GM12878 (cell line): ENCODE measurements at regions not wholly inside any gene's neighbourhood (a gene's known extent, or its start where the extent isn't known, plus 50 kb on each side); places are given as distances from the start of the nearest gene placed in this dataset.

Experiments
- ATAC-seq: fragments of 200-7000 bp; cut with Tn5 transposase; 3 replicates; pipeline ENCODE4 v1.9.1; 2020; ENCODE audit warnings: mild to moderate bottlenecking, moderate library complexity
- BruUV-seq: library from RNA; stranded (reverse); fragments of 400-500 nt; replicated peaks from 2 replicates; lab custom pipeline; 2021; lab: Mats Ljungman, UMichigan
- CTCF ChIA-PET: fragments of 300-600 bp; sonication (Branson Sonifier 250); formaldehyde crosslinking; extraction: SDS; loops from one replicate; lab custom pipeline; 2021; ENCODE audit warnings: inconsistent platforms; lab: Yijun Ruan, JAX
- POLR2A ChIA-PET: fragments of 350-600 bp; formaldehyde crosslinking; extraction: SDS; loops from one replicate; lab custom pipeline; 2021; ENCODE audit warnings: inconsistent platforms; lab: Charles Lee
- RAD21 ChIA-PET: fragments of 300-600 bp; sonication (Branson Sonifier 250); formaldehyde crosslinking; loops from one replicate; lab custom pipeline; 2023; ENCODE audit warnings: antibody characterized with exemption; ENCODE audit not compliant: unreplicated experiment; lab: Charles Lee
- SMC1A ChIA-PET: fragments of 300-600 bp; sonication (Branson Sonifier 250); formaldehyde crosslinking; loops from one replicate; lab custom pipeline; 2023; ENCODE audit not compliant: unreplicated experiment, uncharacterized antibody; lab: Charles Lee
- DNase-seq: peaks from one replicate; pipeline ENCODE4 v3.0.0-alpha.2; 2011; ENCODE audit warnings: low read depth, low spot score
- FAIRE-seq: peaks from 3 replicates; lab custom pipeline; 2011; peaks lifted over from hg19 to GRCh38; lab: Jason Lieb, UNC
- H2AFZ ChIP-seq: 2 replicates; pipeline ENCODE4 v1.6.0; 2011; ENCODE audit warnings: low read depth, low read length, control low read depth; ENCODE audit not compliant: control insufficient read depth
- H3K27ac ChIP-seq: 2 replicates; pipeline ENCODE4 v1.5.1; 2011; ENCODE audit warnings: control low read depth; ENCODE audit not compliant: control insufficient read depth, insufficient read depth
- H3K27me3 ChIP-seq, 2 experiments: replicated peaks in 1 of 2; 2 replicates each; pipeline versions ENCODE4 v1.6.0 to v1.6.1; 2011; ENCODE audit warnings: low read length in 1 of 2; ENCODE audit not compliant: control insufficient read depth in 2 of 2, insufficient read depth in 2 of 2
- H3K36me3 ChIP-seq, 2 experiments: 2 replicates each; pipeline ENCODE4 v1.5.1; 2011; ENCODE audit warnings: low read length in 1 of 2; ENCODE audit not compliant: control insufficient read depth in 2 of 2, insufficient read depth in 2 of 2
- H3K4me1 ChIP-seq: 2 replicates; pipeline ENCODE4 v1.6.1; 2011; ENCODE audit warnings: mild to moderate bottlenecking, low read length, moderate library complexity, mixed read lengths; ENCODE audit not compliant: control insufficient read depth, insufficient read depth
- H3K4me2 ChIP-seq: 2 replicates; pipeline ENCODE4 v1.6.0; 2011; ENCODE audit warnings: control low read depth; ENCODE audit not compliant: control insufficient read depth, insufficient read depth
- H3K4me3 ChIP-seq: fragments of 200-600 bp; sonication (generic); 2 replicates; pipeline ENCODE4 v1.5.1; 2016
- H3K79me2 ChIP-seq: 2 replicates; pipeline ENCODE4 v1.6.0; 2011; ENCODE audit warnings: low read length; ENCODE audit not compliant: control insufficient read depth, insufficient read depth
- H3K9ac ChIP-seq: 2 replicates; pipeline ENCODE4 v1.8.0; 2011; ENCODE audit warnings: low read length, control low read depth, mixed read lengths; ENCODE audit not compliant: control insufficient read depth, insufficient read depth
- H3K9me3 ChIP-seq: replicated peaks from 3 replicates; pipeline ENCODE4 v1.5.1; 2011; ENCODE audit warnings: mild to moderate bottlenecking, low read length; ENCODE audit not compliant: control insufficient read depth, insufficient read depth
- H4K20me1 ChIP-seq: 2 replicates; pipeline ENCODE4 v1.6.0; 2011; ENCODE audit not compliant: control insufficient read depth, insufficient read depth
- BHLHE40 ChIP-seq, 2 experiments: fragments of 450-650 bp in 1 of 2; IDR thresholded peaks; 2 replicates each; pipeline ENCODE4 v1.6.1; 2011 to 2017; ENCODE audit warnings: low read depth in 2 of 2, borderline replicate concordance in 1 of 2, improper control_type of control experiment in 1 of 2, low read length in 1 of 2, mild to moderate bottlenecking in 1 of 2
- CEBPB ChIP-seq, 2 experiments: fragments of 150-350 bp in 1 of 2; IDR thresholded peaks; 2 replicates each; pipeline ENCODE4 v1.6.1; 2012 to 2014; ENCODE audit warnings: low read depth in 2 of 2, low read length in 2 of 2, borderline replicate concordance in 1 of 2, inconsistent platforms in 1 of 2
- DPF2 ChIP-seq: fragments of 450-650 bp; IDR thresholded peaks from 2 replicates; pipeline ENCODE4 v1.6.1; 2017; ENCODE audit warnings: mild to moderate bottlenecking
- EED ChIP-seq: sonication (generic); IDR thresholded peaks from 2 replicates; pipeline ENCODE4 v1.6.1; 2016; ENCODE audit warnings: antibody characterized with exemption, low read depth
- FOXK2 ChIP-seq: fragments of 450-650 bp; IDR thresholded peaks from 2 replicates; pipeline ENCODE4 v1.6.1; 2017; ENCODE audit warnings: mild to moderate bottlenecking, moderate library complexity
- IKZF2 ChIP-seq, 2 experiments: fragments of 450-650 bp; IDR thresholded peaks; 2 replicates each; pipeline ENCODE4 v1.6.1; 2017; ENCODE audit warnings: mild to moderate bottlenecking in 2 of 2, moderate library complexity in 2 of 2
- NFIC ChIP-seq: IDR thresholded peaks from 2 replicates; pipeline ENCODE4 v1.6.1; 2012; ENCODE audit warnings: low read depth, mild to moderate bottlenecking, inconsistent platforms, low read length, moderate library complexity
- NFYA ChIP-seq: IDR thresholded peaks from 2 replicates; pipeline ENCODE4 v1.6.1; 2011; ENCODE audit warnings: low read depth, mild to moderate bottlenecking, low read length, improper control_type of control experiment, borderline replicate concordance
- NR2C1 ChIP-seq: fragments of 450-650 bp; IDR thresholded peaks from 2 replicates; pipeline ENCODE4 v1.6.1; 2017; ENCODE audit warnings: antibody characterized with exemption, mild to moderate bottlenecking, moderate library complexity
- RCOR1 ChIP-seq: conservative IDR thresholded peaks from 2 replicates; pipeline ENCODE4 v1.6.1; 2012; ENCODE audit warnings: low read depth, low read length, improper control_type of control experiment
- SIN3A ChIP-seq: IDR thresholded peaks from 2 replicates; pipeline ENCODE4 v1.6.1; 2012; ENCODE audit warnings: low read depth, low read length, improper control_type of control experiment
- SIX5 ChIP-seq: IDR thresholded peaks from 2 replicates; pipeline ENCODE4 v1.6.1; 2011; ENCODE audit warnings: mild to moderate bottlenecking, low read depth, low read length, moderate library complexity; ENCODE audit not compliant: severe bottlenecking
- TARDBP ChIP-seq: IDR thresholded peaks from 2 replicates; pipeline ENCODE4 v1.6.1; 2016; ENCODE audit warnings: borderline replicate concordance
- WGBS: methylation state at CpG from one replicate; pipeline ENCODE4 v1.1.6; 2016; ENCODE audit warnings: low lambda C conversion rate; ENCODE audit not compliant: insufficient replicate concordance, insufficient coverage; ENCODE audit errors: missing lambda C conversion rate; 5-methylcytosine and 5-hydroxymethylcytosine counted together
- in situ Hi-C: fragments of 300-500 bp; cut with MboI; formaldehyde crosslinking; loops from 9 replicates; pipeline ENCODE4 v1.14.3; 2018; ENCODE audit warnings: mixed read lengths
- intact Hi-C: fragments of 100-400 bp; cut with micrococcal nuclease; formaldehyde crosslinking; loops from one replicate; pipeline ENCODE4 v1.14.2; 2022; ENCODE audit not compliant: unreplicated experiment
- TF ChIP-seq, protein P1 (sequence below): fragments of 450-650 bp; IDR thresholded peaks from 2 replicates; pipeline ENCODE4 v1.6.1; 2017; ENCODE audit warnings: mild to moderate bottlenecking, moderate library complexity
- TF ChIP-seq, protein P2 (sequence below): IDR thresholded peaks from 2 replicates; pipeline ENCODE4 v1.6.1; 2011; ENCODE audit warnings: low read depth, mild to moderate bottlenecking, low read length, moderate library complexity, borderline replicate concordance; ENCODE audit errors: extremely low read depth
- TF ChIP-seq, protein P3 (sequence below): fragments of 450-650 bp; IDR thresholded peaks from 2 replicates; pipeline ENCODE4 v1.6.1; 2014; ENCODE audit warnings: mild to moderate bottlenecking
- TF ChIP-seq, protein P4 (sequence below): fragments of 450-650 bp; IDR thresholded peaks from 2 replicates; pipeline ENCODE4 v1.6.1; 2016; ENCODE audit warnings: mild to moderate bottlenecking

DNA sequence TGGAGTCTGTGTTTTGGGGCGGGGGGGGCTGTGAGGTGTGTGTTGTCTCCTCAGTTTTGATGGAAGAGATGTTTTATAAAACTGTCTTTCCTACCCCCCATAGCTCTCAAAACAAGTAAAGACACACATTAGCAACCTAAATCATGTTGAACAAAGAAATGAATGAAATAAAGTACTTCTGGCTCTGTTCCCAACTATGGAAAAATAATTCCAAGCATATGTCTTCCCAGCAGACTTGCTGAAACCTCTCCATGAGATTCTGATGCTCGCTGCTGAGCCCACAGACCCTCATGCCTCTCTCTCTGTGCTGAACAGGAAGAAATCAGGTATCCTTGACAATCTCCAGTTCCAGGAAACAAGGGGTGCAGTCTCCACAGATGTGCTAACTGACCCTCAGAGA lies 226.7 kb upstream of the KLHL29 start (continued):
- TF ChIP-seq, protein P1, sequence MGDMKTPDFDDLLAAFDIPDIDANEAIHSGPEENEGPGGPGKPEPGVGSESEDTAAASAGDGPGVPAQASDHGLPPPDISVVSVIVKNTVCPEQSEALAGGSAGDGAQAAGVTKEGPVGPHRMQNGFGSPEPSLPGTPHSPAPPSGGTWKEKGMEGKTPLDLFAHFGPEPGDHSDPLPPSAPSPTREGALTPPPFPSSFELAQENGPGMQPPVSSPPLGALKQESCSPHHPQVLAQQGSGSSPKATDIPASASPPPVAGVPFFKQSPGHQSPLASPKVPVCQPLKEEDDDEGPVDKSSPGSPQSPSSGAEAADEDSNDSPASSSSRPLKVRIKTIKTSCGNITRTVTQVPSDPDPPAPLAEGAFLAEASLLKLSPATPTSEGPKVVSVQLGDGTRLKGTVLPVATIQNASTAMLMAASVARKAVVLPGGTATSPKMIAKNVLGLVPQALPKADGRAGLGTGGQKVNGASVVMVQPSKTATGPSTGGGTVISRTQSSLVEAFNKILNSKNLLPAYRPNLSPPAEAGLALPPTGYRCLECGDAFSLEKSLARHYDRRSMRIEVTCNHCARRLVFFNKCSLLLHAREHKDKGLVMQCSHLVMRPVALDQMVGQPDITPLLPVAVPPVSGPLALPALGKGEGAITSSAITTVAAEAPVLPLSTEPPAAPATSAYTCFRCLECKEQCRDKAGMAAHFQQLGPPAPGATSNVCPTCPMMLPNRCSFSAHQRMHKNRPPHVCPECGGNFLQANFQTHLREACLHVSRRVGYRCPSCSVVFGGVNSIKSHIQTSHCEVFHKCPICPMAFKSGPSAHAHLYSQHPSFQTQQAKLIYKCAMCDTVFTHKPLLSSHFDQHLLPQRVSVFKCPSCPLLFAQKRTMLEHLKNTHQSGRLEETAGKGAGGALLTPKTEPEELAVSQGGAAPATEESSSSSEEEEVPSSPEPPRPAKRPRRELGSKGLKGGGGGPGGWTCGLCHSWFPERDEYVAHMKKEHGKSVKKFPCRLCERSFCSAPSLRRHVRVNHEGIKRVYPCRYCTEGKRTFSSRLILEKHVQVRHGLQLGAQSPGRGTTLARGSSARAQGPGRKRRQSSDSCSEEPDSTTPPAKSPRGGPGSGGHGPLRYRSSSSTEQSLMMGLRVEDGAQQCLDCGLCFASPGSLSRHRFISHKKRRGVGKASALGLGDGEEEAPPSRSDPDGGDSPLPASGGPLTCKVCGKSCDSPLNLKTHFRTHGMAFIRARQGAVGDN: no peak
- TF ChIP-seq NR2C1 (no peak), NFYA (no peak), NFIC (no peak), FOXK2 (no peak)
- TF ChIP-seq, protein P2, sequence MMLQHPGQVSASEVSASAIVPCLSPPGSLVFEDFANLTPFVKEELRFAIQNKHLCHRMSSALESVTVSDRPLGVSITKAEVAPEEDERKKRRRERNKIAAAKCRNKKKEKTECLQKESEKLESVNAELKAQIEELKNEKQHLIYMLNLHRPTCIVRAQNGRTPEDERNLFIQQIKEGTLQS: no peak

DNA sequence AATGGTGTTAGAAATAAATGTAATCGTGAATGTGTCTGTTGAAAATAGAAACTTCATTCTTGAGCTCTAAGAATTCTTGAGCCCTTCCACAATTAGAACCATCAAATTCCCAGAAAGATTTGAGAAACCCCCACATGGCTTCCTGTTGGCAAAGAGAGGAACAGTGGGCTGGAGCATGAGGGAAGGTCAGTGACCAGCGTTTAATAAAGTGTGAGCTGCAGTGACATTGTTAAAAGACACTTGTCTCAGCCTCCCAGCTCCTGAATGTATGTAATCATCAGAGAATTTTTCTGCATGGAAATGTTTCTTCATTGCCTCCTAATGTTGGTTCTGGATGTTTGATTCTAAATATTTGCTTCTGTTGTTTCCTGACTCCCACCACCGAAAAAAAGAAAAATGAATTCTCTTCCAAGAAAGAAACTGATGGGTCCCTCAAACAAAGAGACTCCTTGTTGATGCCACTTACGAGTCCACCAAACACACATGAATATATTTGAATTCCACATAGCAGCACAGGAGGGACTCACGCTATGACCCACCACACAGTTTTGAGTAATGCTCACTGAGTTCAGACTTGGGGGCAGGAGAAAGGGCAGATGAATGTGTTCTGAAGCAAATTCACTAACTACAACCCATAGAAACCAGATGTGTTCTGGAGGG lies 225.1 kb upstream of the KLHL29 start:
- no TSS peak for BruUV-seq
- ChIA-PET RAD21 (no interaction called here), SMC1A (interaction anchor here (2.3 kb wide), 1 partner anchor 11 kb away, joined by 9 read pairs; no protein-coding TSS in a partner anchor), POLR2A (no interaction called here), CTCF (no interaction called here)
- Histone ChIP-seq H3K4me1 (no peaks in the 10 kb centered on the region), H3K9ac (no peak overlapping the region), H3K9me3 (no peaks in the 10 kb centered on the region), H4K20me1 (no peaks in the 10 kb centered on the region), H3K36me3 (no peaks in the 10 kb centered on the region), H2AFZ (no peak overlapping the region), H3K79me2 (no peaks in the 10 kb centered on the region), H3K4me2 (no peak overlapping the region), H3K27ac (no peak overlapping the region), H3K27me3 (peaks cover 0 to 1% of the 10 kb centered on the region in 2 experiments; a peak in 1 of 4 replicates), H3K4me3 (no peak overlapping the region)
- FAIRE-seq (no peak), DNase-seq (no peak), ATAC-seq (no peak)
- 13% methylated on average over 5 of the region's 5 CpGs for WGBS
- intact Hi-C loops: no loop called here
- in situ Hi-C loops: no loop called here
- TF ChIP-seq SIX5: no peak
- TF ChIP-seq IKZF2 (IDR thresholded peaks at IDR 0.05): no peak
- no peak for TF ChIP-seq TARDBP
- no peak for TF ChIP-seq EED
- TF ChIP-seq RCOR1: no peak
- TF ChIP-seq SIN3A: no peak
- TF ChIP-seq, protein P3, sequence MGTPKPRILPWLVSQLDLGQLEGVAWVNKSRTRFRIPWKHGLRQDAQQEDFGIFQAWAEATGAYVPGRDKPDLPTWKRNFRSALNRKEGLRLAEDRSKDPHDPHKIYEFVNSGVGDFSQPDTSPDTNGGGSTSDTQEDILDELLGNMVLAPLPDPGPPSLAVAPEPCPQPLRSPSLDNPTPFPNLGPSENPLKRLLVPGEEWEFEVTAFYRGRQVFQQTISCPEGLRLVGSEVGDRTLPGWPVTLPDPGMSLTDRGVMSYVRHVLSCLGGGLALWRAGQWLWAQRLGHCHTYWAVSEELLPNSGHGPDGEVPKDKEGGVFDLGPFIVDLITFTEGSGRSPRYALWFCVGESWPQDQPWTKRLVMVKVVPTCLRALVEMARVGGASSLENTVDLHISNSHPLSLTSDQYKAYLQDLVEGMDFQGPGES: no peak
- TF ChIP-seq DPF2: no peak
- no peak for TF ChIP-seq CEBPB (IDR thresholded peaks at IDR 0.05; ENCODE audit: borderline replicate concordance in 1 of 2, low read depth in 2 of 2, low read length in 2 of 2)
- TF ChIP-seq BHLHE40 (IDR thresholded peaks at IDR 0.05; ENCODE audit: borderline replicate concordance in 1 of 2, low read depth in 2 of 2, low read length in 1 of 2): no peak
- TF ChIP-seq NFYA: no peak
- TF ChIP-seq, protein P4, sequence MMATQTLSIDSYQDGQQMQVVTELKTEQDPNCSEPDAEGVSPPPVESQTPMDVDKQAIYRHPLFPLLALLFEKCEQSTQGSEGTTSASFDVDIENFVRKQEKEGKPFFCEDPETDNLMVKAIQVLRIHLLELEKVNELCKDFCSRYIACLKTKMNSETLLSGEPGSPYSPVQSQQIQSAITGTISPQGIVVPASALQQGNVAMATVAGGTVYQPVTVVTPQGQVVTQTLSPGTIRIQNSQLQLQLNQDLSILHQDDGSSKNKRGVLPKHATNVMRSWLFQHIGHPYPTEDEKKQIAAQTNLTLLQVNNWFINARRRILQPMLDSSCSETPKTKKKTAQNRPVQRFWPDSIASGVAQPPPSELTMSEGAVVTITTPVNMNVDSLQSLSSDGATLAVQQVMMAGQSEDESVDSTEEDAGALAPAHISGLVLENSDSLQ: no peak
